ENCODE measurements at regions not wholly inside any gene's neighbourhood (a gene's known extent, or its start where the extent isn't known, plus 50 kb on each side); places are given as distances from the start of the nearest gene placed in this dataset.

- POLR2A ChIA-PET: no interaction called here
- intact Hi-C loops (cut with micrococcal nuclease): no loop called here
- Mint-ChIP-seq H3K27ac (no peak overlapping the region), H3K36me3 (ENCODE audit: low read depth) (no peaks in the 10 kb centered on the region), H3K9me3 (no peaks in the 10 kb centered on the region), H3K4me3 (no peak overlapping the region), H3K4me1 (ENCODE audit: low read depth) (no peaks in the 10 kb centered on the region), H3K27me3 (no peaks in the 10 kb centered on the region)
- no peak for ATAC-seq
- no peak for DNase-seq
- TF ChIP-seq, protein P1, sequence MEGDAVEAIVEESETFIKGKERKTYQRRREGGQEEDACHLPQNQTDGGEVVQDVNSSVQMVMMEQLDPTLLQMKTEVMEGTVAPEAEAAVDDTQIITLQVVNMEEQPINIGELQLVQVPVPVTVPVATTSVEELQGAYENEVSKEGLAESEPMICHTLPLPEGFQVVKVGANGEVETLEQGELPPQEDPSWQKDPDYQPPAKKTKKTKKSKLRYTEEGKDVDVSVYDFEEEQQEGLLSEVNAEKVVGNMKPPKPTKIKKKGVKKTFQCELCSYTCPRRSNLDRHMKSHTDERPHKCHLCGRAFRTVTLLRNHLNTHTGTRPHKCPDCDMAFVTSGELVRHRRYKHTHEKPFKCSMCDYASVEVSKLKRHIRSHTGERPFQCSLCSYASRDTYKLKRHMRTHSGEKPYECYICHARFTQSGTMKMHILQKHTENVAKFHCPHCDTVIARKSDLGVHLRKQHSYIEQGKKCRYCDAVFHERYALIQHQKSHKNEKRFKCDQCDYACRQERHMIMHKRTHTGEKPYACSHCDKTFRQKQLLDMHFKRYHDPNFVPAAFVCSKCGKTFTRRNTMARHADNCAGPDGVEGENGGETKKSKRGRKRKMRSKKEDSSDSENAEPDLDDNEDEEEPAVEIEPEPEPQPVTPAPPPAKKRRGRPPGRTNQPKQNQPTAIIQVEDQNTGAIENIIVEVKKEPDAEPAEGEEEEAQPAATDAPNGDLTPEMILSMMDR (IDR thresholded peaks at IDR 0.05): no peak
- CTCF ChIA-PET: interaction anchor here (0.6 kb wide), 1 partner anchor 12 kb away, joined by 3 read pairs; no protein-coding TSS in a partner anchor
These were observed 585.4 kb upstream of the ID2 start for GRCh38 chr2:8096484-8096883.

DNA sequence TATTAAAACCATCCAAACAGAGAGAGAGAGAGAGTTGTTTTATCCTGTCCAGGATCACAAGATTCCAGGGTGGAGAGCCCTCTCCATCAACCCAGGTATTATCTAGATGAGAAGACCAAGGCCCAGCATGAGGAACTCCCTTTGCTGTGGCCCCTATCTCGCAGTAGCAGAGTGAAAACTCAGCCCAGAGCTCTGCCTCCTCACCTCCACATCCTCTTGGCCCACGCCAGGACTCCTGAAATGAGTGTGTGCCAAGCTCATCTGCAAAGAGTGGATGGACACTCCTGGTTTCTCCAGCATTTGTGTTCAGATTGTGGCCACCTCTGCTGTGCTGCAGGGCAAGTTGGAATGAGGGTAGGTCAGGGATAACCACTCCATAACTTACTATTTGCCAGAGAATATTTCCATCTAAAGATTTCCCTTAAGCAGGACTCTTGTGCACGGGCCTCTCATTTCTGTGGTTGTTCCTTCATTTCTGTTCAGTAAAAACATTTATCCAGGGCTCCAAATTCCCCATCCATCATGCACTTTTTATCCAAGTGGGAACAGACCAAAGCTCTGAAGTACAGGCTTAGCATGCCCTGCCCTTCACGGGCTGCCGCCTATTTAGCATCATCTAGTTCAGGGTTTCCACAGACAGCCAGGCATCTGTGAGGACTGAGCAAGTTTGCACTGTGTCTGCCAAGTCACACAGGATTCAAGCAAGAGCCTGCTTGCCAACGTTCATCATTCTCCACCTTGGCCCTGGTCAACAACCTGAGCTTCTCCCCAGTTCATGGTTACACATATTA lies 583.2 kb upstream of the ID2 start:
- TF ChIP-seq, protein P1 (IDR thresholded peaks at IDR 0.05): no peak
- intact Hi-C loops (cut with micrococcal nuclease): no loop called here
- Mint-ChIP-seq H3K27ac (no peak overlapping the region), H3K27me3 (no peaks in the 10 kb centered on the region), H3K9me3 (no peaks in the 10 kb centered on the region), H3K4me3 (no peak overlapping the region), H3K36me3 (ENCODE audit: low read depth) (no peaks in the 10 kb centered on the region), H3K4me1 (ENCODE audit: low read depth) (no peaks in the 10 kb centered on the region)
- no peak for DNase-seq
- no peak for ATAC-seq
- CTCF ChIA-PET: interaction anchor here (1.0 kb wide), 1 partner anchor 23 kb away, joined by 4 read pairs; no protein-coding TSS in a partner anchor
- POLR2A ChIA-PET: interaction anchor here (0.6 kb wide), 1 partner anchor 385 kb away, joined by 3 read pairs; no protein-coding TSS in a partner anchor

GRCh38 chr2:8099267-8099582 lies 582.6 kb upstream of the ID2 start:
- Mint-ChIP-seq H3K4me1 (ENCODE audit: low read depth) (no peaks in the 10 kb centered on the region), H3K27ac (no peak overlapping the region), H3K4me3 (no peak overlapping the region), H3K36me3 (ENCODE audit: low read depth) (no peaks in the 10 kb centered on the region), H3K27me3 (no peaks in the 10 kb centered on the region), H3K9me3 (no peaks in the 10 kb centered on the region)
- ChIA-PET POLR2A (interaction anchor here (0.6 kb wide), 1 partner anchor 384 kb away, joined by 3 read pairs; no protein-coding TSS in a partner anchor), CTCF (no interaction called here)
- no peak for ATAC-seq
- TF ChIP-seq, protein P1 (IDR thresholded peaks at IDR 0.05): no peak
- intact Hi-C loops (cut with micrococcal nuclease): no loop called here
- DNase-seq: no peak

DNA sequence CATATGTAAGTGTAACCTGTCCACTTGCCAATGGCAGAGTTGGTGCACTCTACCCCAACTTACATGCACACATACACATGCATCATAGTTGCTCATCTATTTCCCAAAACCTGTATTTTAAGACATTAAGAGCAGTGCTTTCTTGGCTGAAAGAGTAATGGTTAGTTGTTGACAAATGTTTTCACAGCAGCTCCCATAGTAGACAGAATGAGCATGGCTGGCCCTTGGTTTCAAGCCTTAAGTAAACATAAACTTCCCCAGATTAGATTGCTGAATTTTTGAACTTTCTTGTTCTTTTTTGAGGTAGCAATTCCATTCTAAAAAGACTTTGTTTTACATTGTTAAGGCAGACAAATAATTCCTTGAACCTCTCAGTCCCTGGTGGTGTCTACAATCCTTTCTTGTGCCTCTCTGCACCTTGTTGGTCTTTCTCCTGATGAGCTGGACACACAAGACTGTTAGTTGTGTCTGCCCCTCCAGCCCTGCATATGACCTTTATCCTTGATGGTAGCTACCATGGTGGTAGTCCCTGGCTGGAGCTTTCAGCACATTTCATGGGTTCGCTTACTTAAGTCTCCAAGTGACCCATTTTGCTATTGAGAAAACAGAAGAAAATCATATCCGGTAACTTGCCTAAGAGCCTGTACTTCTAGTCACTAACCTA lies 580.1 kb upstream of the ID2 start:
- CTCF ChIA-PET: no interaction called here
- Mint-ChIP-seq H3K4me3 (no peak overlapping the region), H3K4me1 (ENCODE audit: low read depth) (no peaks in the 10 kb centered on the region), H3K27ac (no peak overlapping the region), H3K36me3 (ENCODE audit: low read depth) (no peaks in the 10 kb centered on the region), H3K9me3 (no peaks in the 10 kb centered on the region), H3K27me3 (no peaks in the 10 kb centered on the region)
- intact Hi-C loops (cut with micrococcal nuclease): no loop called here
- TF ChIP-seq, protein P1 (IDR thresholded peaks at IDR 0.05): no peak
- POLR2A ChIA-PET: interaction anchor here (0.5 to 0.6 kb wide), 2 partner anchors 13 to 387 kb away, joined by 3 read pairs; no protein-coding TSS in a partner anchor
- ATAC-seq: no peak
- no peak for DNase-seq

DNA sequence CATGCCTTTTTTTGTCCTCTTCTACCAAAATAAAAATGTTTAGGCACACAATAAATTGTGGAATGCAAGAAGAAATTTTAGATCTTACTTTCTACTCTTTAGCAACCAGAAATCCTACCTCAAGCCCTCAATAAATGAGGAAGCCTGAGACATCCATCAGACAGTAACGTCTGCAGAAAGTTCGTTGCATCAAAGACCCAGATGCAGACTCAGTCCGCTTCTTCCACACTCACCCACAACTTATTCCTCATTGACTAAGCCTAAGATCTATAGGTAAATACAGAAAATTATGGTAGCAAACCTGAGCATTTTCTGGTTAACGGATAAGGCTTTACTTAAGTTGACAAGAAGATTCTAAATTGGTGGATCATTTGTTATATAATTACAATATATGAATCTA lies 579.4 kb upstream of the ID2 start:
- DNase-seq (no peak), ATAC-seq (no peak)
- Mint-ChIP-seq H3K4me3 (no peak overlapping the region), H3K36me3 (ENCODE audit: low read depth) (no peaks in the 10 kb centered on the region), H3K27ac (no peak overlapping the region), H3K4me1 (ENCODE audit: low read depth) (no peaks in the 10 kb centered on the region), H3K9me3 (no peaks in the 10 kb centered on the region), H3K27me3 (no peaks in the 10 kb centered on the region)
- POLR2A ChIA-PET: interaction anchor here (0.5 kb wide), 1 partner anchor 386 kb away, joined by 3 read pairs; no protein-coding TSS in a partner anchor
- intact Hi-C loops (cut with micrococcal nuclease): no loop called here
- CTCF ChIA-PET: no interaction called here
- TF ChIP-seq, protein P1 (IDR thresholded peaks at IDR 0.05): no peak
